HCT116 (cell line): ENCODE measurements at regions not wholly inside any gene's neighbourhood (a gene's known extent, or its start where the extent isn't known, plus 50 kb on each side); places are given as distances from the start of the nearest gene placed in this dataset.
"Not testable (repeated sequence)": the region's sequence is repeated elsewhere in the genome, so short reads cannot be mapped to it uniquely, and the experiment has no call there.

ENCODE experiments used
- ATAC-seq: fragments of 200-7000 bp; cut with Tn5 transposase; 2 replicates; pipeline ENCODE4 v1.9.1; 2020; ENCODE audit warnings: mild to moderate bottlenecking, moderate library complexity
- BruUV-seq: library from RNA; stranded (reverse); fragments of 400-500 nt; replicated peaks from 2 replicates; lab custom pipeline; 2021; lab: Mats Ljungman, UMichigan
- CTCF ChIA-PET: fragments of 300-600 bp; sonication (Branson Sonifier 250); formaldehyde crosslinking; loops from one replicate; lab custom pipeline; 2021; ENCODE audit warnings: antibody characterized with exemption; lab: Charles Lee
- POLR2A ChIA-PET: fragments of 300-600, 350-600 bp; sonication (Branson Sonifier 250); formaldehyde crosslinking; loops from one replicate; lab custom pipeline; 2021; ENCODE audit warnings: antibody characterized with exemption; lab: Charles Lee
- RAD21 ChIA-PET, 2 experiments: fragments of 300-600 bp; sonication (Branson Sonifier 250); formaldehyde crosslinking; loops; one replicate each; lab custom pipeline; 2023; ENCODE audit warnings: low total read pairs in 2 of 2; ENCODE audit not compliant: uncharacterized antibody in 2 of 2, unreplicated experiment in 2 of 2, low non-redundant PET in 1 of 2; lab: Charles Lee
- DNase-seq: peaks from one replicate; pipeline ENCODE4 v3.0.0-alpha.2; 2010; ENCODE audit warnings: low read depth, low spot score
- H2AFZ ChIP-seq: fragments of 200-600 bp; shearing (Covaris generic), sonication (generic); 2 replicates; pipeline ENCODE4 v1.6.1; 2017; ENCODE audit warnings: low read depth, mixed run types, mixed read lengths, antibody characterized with exemption, low read length; ENCODE audit not compliant: poor library complexity, severe bottlenecking
- H3K27ac ChIP-seq: 2 replicates; pipeline ENCODE4 v1.5.1; 2012; ENCODE audit warnings: low read depth, low read length
- H3K27me3 ChIP-seq: fragments of 200-600 bp; sonication (generic); 2 replicates; pipeline ENCODE4 v1.6.1; 2016; ENCODE audit warnings: mixed run types, low read length, mixed read lengths; ENCODE audit not compliant: insufficient read depth
- H3K36me3 ChIP-seq, 2 experiments: fragments of 200-500 bp in 1 of 2; fragments of 200-600 bp in 1 of 2; sonication (Bioruptor generic) in 1 of 2; sonication (generic) in 1 of 2; 2 replicates each; pipeline versions ENCODE4 v1.5.1 to v1.6.1; 2014 to 2016; ENCODE audit warnings: low read length in 2 of 2, inconsistent platforms in 1 of 2, mixed read lengths in 1 of 2, mixed run types in 1 of 2; ENCODE audit not compliant: insufficient read depth in 2 of 2, control insufficient read depth in 1 of 2
- H3K4me1 ChIP-seq, 2 experiments: fragments of 200-600 bp in 1 of 2; sonication (generic) in 1 of 2; 2 replicates each; pipeline versions ENCODE4 v1.5.1 to v1.6.1; 2012 to 2017; ENCODE audit warnings: low read length in 2 of 2, inconsistent platforms in 1 of 2, mild to moderate bottlenecking in 1 of 2, mixed read lengths in 1 of 2, mixed run types in 1 of 2, moderate library complexity in 1 of 2; ENCODE audit not compliant: insufficient read depth in 2 of 2, control insufficient read depth in 1 of 2
- H3K4me2 ChIP-seq: fragments of 200-600 bp; sonication (generic); 2 replicates; pipeline ENCODE4 v1.6.1; 2017; ENCODE audit warnings: mixed run types, low read length, mixed read lengths
- H3K4me3 ChIP-seq, 2 experiments: fragments of 200-600 bp in 1 of 2; sonication (generic) in 1 of 2; replicated peaks in 1 of 2; 2 replicates each; pipeline ENCODE4 v1.5.1; 2011 to 2016; ENCODE audit warnings: low read length in 2 of 2, control low read depth in 1 of 2, low read depth in 1 of 2, mild to moderate bottlenecking in 1 of 2, mixed read lengths in 1 of 2, mixed run types in 1 of 2
- H3K79me2 ChIP-seq: fragments of 200-600 bp; sonication (generic); 2 replicates; pipeline ENCODE4 v1.6.1; 2017; ENCODE audit warnings: mild to moderate bottlenecking, mixed run types, low read length, moderate library complexity, mixed read lengths; ENCODE audit not compliant: insufficient read depth
- H3K9ac ChIP-seq: fragments of 200-600 bp; sonication (generic); 2 replicates; pipeline ENCODE4 v1.6.1; 2016; ENCODE audit warnings: low read length, mixed read lengths
- H3K9me2 ChIP-seq: fragments of 200-600 bp; sonication (generic), shearing (Covaris generic); 2 replicates; pipeline ENCODE4 v1.6.1; 2017; ENCODE audit warnings: mixed run types, mild to moderate bottlenecking, moderate library complexity; ENCODE audit not compliant: insufficient read depth
- H3K9me3 ChIP-seq, 2 experiments: fragments of 200-500 bp in 1 of 2; fragments of 200-600 bp in 1 of 2; sonication (Bioruptor generic) in 1 of 2; sonication (generic) in 1 of 2; 2 replicates each; pipeline ENCODE4 v1.6.1; 2014 to 2017; ENCODE audit warnings: low read length in 2 of 2, mixed read lengths in 2 of 2, inconsistent platforms in 1 of 2, low read depth in 1 of 2, mild to moderate bottlenecking in 1 of 2, mixed run types in 1 of 2, moderate library complexity in 1 of 2; ENCODE audit not compliant: control insufficient read depth in 1 of 2, insufficient read depth in 1 of 2
- H4K20me1 ChIP-seq: fragments of 200-600 bp; sonication (generic), shearing (Covaris generic); 2 replicates; pipeline ENCODE4 v1.6.1; 2017; ENCODE audit warnings: mixed run types, mild to moderate bottlenecking, moderate library complexity; ENCODE audit not compliant: insufficient read depth
- EGR1 ChIP-seq: IDR thresholded peaks from 2 replicates; pipeline ENCODE4 v1.6.1; 2012; ENCODE audit warnings: low read depth
- ELF1 ChIP-seq: IDR thresholded peaks from 2 replicates; pipeline ENCODE4 v1.6.1; 2012; ENCODE audit warnings: low read depth, borderline replicate concordance
- EZH2 ChIP-seq: fragments of 200-600 bp; sonication (generic); IDR thresholded peaks from 2 replicates; pipeline ENCODE4 v1.6.1; 2017; ENCODE audit warnings: antibody characterized with exemption, mixed run types
- FOSL1 ChIP-seq: IDR thresholded peaks from 2 replicates; pipeline ENCODE4 v1.6.1; 2012; ENCODE audit warnings: low read depth
- JUND ChIP-seq: IDR thresholded peaks from 2 replicates; pipeline ENCODE4 v1.6.1; 2012
- SIN3A ChIP-seq: IDR thresholded peaks from 2 replicates; pipeline ENCODE4 v1.6.1; 2012; ENCODE audit warnings: low read depth
- intact Hi-C: fragments of 100-400 bp; cut with micrococcal nuclease; formaldehyde crosslinking; loops from 2 replicates; pipeline ENCODE4 v1.10.0; 2022
- TF ChIP-seq, protein P1 (sequence below): IDR thresholded peaks from 2 replicates; pipeline ENCODE4 v1.6.1; 2011; ENCODE audit warnings: mild to moderate bottlenecking, low read length, moderate library complexity; ENCODE audit not compliant: insufficient replicate concordance; ENCODE audit errors: extremely low read depth
- TF ChIP-seq, protein P2 (sequence below): IDR thresholded peaks from 2 replicates; pipeline ENCODE4 v1.6.1; 2012
- TF ChIP-seq, protein P3 (sequence below): IDR thresholded peaks from 2 replicates; pipeline ENCODE4 v1.6.1; 2012
- TF ChIP-seq, protein P4 (sequence below), 3 experiments: fragments of 200-600 bp in 1 of 3; sonication (generic) in 1 of 3; IDR thresholded peaks in 2 of 3; conservative IDR thresholded peaks in 1 of 3; 2 replicates each; pipeline ENCODE4 v1.5.1; 2012 to 2017; ENCODE audit warnings: low read depth in 2 of 3, low read length in 2 of 3, antibody characterized with exemption in 1 of 3, borderline replicate concordance in 1 of 3, control low read depth in 1 of 3, mild to moderate bottlenecking in 1 of 3, mixed read lengths in 1 of 3, mixed run types in 1 of 3, moderate library complexity in 1 of 3; ENCODE audit not compliant: insufficient read depth in 1 of 3

DNA sequence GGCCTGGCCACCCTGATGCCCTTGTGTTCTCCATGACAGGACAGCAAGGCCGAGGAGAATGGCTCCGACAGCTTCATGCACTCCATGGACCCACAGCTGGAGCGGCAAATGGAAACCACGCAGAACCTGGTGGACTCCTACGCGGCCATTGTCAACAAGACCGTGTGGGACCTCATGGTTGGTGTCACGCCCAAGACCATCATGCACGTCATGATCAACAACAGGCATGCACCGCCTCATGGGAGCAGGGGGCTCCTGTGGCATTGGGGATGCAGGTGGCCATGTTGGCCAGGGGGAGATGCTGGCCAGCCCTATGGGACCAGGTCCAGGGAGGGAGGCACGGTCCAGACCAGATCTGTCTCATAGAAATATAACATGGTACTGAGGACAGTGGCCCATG lies 62.9 kb downstream of the GOLGA8B start (continued):
- TF ChIP-seq EGR1: no peak

DNA sequence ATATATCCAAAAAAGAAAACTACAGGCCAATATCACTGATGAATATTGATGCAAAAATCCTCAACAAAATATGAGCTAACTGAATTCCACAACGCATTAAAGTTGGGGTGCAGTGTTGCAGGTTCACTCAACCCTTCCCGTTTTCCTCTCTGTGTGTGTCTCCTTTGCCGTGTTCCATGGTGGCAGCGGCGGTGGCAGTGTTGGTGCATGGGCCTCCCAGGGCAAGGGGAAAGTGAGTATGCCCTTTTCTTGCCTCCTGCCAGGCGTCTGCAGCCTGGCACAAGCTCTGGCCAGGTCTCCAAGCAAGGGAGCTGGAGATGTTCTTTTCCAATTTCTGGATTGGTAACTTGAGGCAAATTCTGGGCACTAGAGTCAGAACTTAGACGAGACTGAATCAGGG lies 63.4 kb downstream of the GOLGA8B start:
- H3K4me1 ChIP-seq, CTCF ChIA-PET, H3K79me2 ChIP-seq, H3K4me3 ChIP-seq, DNase-seq, H2AFZ ChIP-seq, H4K20me1 ChIP-seq, H3K27ac ChIP-seq, H3K9me3 ChIP-seq, H3K36me3 ChIP-seq, H3K4me2 ChIP-seq, POLR2A ChIA-PET, intact Hi-C loops, RAD21 ChIA-PET, BruUV-seq, H3K9me2 ChIP-seq, H3K27me3 ChIP-seq, H3K9ac ChIP-seq, ATAC-seq: not testable (repeated sequence)

DNA sequence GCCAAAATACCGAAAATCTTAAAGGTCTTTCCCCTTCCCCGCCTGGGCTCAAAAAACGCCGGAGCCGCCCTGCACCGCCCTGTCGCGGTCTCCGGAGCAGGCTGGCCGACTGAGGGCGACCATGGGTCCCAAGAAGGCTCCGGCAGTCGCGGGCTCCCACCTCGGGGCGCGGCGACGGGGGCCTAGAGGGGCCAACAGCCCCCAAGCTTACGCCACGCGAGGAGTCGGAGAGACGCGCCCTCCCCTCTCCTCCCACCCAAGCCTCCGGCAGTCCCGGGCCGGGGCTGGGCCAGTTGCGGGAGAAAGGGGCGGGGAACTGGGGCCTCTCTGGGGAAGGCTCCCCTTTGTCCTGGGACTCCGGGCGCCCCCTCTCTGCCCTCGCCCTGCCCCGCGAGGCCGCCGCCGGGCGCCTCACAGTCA lies 69.2 kb downstream of the GOLGA8B start:
- POLR2A ChIA-PET: no interaction called here
- H3K4me2 ChIP-seq: no peak overlapping the region

More for the DNA sequence above, 69.2 kb downstream of the GOLGA8B start:
- H3K9ac ChIP-seq: no peak overlapping the region
- no TSS peak for BruUV-seq
- no peaks in the 10 kb centered on the region for H3K9me2 ChIP-seq
- H3K4me3 ChIP-seq: no peak overlapping the region
- no peak for DNase-seq
- no peaks in the 10 kb centered on the region for H3K4me1 ChIP-seq
- no peaks in the 10 kb centered on the region for H3K79me2 ChIP-seq
- ATAC-seq: no peak
- H3K27me3 ChIP-seq: no peaks in the 10 kb centered on the region
- intact Hi-C loops: no loop called here
- no peak overlapping the region for H2AFZ ChIP-seq
- H3K36me3 ChIP-seq: no peaks in the 10 kb centered on the region
- ChIA-PET RAD21 (no interaction called here), CTCF (no interaction called here)
- TF ChIP-seq JUND: no peak
- no peak for TF ChIP-seq SIN3A
- TF ChIP-seq, protein P1, sequence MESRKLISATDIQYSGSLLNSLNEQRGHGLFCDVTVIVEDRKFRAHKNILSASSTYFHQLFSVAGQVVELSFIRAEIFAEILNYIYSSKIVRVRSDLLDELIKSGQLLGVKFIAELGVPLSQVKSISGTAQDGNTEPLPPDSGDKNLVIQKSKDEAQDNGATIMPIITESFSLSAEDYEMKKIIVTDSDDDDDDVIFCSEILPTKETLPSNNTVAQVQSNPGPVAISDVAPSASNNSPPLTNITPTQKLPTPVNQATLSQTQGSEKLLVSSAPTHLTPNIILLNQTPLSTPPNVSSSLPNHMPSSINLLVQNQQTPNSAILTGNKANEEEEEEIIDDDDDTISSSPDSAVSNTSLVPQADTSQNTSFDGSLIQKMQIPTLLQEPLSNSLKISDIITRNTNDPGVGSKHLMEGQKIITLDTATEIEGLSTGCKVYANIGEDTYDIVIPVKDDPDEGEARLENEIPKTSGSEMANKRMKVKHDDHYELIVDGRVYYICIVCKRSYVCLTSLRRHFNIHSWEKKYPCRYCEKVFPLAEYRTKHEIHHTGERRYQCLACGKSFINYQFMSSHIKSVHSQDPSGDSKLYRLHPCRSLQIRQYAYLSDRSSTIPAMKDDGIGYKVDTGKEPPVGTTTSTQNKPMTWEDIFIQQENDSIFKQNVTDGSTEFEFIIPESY: no peak
- TF ChIP-seq, protein P2, sequence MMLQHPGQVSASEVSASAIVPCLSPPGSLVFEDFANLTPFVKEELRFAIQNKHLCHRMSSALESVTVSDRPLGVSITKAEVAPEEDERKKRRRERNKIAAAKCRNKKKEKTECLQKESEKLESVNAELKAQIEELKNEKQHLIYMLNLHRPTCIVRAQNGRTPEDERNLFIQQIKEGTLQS: no peak
- TF ChIP-seq ELF1: no peak
- TF ChIP-seq, protein P3, sequence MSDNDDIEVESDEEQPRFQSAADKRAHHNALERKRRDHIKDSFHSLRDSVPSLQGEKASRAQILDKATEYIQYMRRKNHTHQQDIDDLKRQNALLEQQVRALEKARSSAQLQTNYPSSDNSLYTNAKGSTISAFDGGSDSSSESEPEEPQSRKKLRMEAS: no peak
- no peak for TF ChIP-seq FOSL1
- TF ChIP-seq EZH2: no peak
- TF ChIP-seq, protein P4, sequence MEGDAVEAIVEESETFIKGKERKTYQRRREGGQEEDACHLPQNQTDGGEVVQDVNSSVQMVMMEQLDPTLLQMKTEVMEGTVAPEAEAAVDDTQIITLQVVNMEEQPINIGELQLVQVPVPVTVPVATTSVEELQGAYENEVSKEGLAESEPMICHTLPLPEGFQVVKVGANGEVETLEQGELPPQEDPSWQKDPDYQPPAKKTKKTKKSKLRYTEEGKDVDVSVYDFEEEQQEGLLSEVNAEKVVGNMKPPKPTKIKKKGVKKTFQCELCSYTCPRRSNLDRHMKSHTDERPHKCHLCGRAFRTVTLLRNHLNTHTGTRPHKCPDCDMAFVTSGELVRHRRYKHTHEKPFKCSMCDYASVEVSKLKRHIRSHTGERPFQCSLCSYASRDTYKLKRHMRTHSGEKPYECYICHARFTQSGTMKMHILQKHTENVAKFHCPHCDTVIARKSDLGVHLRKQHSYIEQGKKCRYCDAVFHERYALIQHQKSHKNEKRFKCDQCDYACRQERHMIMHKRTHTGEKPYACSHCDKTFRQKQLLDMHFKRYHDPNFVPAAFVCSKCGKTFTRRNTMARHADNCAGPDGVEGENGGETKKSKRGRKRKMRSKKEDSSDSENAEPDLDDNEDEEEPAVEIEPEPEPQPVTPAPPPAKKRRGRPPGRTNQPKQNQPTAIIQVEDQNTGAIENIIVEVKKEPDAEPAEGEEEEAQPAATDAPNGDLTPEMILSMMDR (IDR thresholded peaks at IDR 0.05 in 2 of 3, conservative IDR thresholded peaks at IDR 0.05 in 1 of 3; ENCODE audit: borderline replicate concordance in 1 of 3, insufficient read depth in 1 of 3, low read depth in 2 of 3, low read length in 2 of 3): no peak
- no peaks in the 10 kb centered on the region for H3K9me3 ChIP-seq
- no peaks in the 10 kb centered on the region for H4K20me1 ChIP-seq
- no peak overlapping the region for H3K27ac ChIP-seq
